Thoracic aorta (tissue), 2 donors: ENCODE measurements at regions not wholly inside any gene's neighbourhood (a gene's known extent, or its start where the extent isn't known, plus 50 kb on each side); places are given as distances from the start of the nearest gene placed in this dataset.
A peak's percentile ranks its signal among the peaks of the same experiment; 100 is the strongest.

Source experiments
- ATAC-seq: fragments of 150-250 bp; one replicate; pipeline ENCODE4 v1.8.0; 2017; ENCODE audit warnings: low read depth; ENCODE audit not compliant: insufficient number of reproducible peaks, low FRiP score
- DNase-seq: peaks from one replicate; pipeline ENCODE4 v3.0.0-alpha.2; 2020; ENCODE audit warnings: low spot score
- H3K27ac ChIP-seq, 2 donors: fragments of 200-600 bp; sonication (generic); 1 replicate in 1 of 2; 2 replicates in 1 of 2; pipeline ENCODE4 v1.5.1; 2016; ENCODE audit warnings: mild to moderate bottlenecking in 2 of 2, moderate library complexity in 2 of 2
- H3K27me3 ChIP-seq: fragments of 200-600 bp; sonication (generic); replicated peaks from 2 replicates; pipeline ENCODE4 v1.6.0; 2016; ENCODE audit warnings: mild to moderate bottlenecking; ENCODE audit not compliant: insufficient read depth
- H3K36me3 ChIP-seq: fragments of 200-600 bp; sonication (generic); one replicate; pipeline ENCODE4 v1.5.1; 2016
- H3K4me1 ChIP-seq, 2 donors: fragments of 200-600 bp; sonication (generic); 1 replicate in 1 of 2; 2 replicates in 1 of 2; pipeline versions ENCODE4 v1.5.1 to v1.6.0; 2016; ENCODE audit warnings: low read depth in 2 of 2, mild to moderate bottlenecking in 1 of 2; ENCODE audit not compliant: control insufficient read depth in 1 of 2
- H3K4me3 ChIP-seq: fragments of 200-600 bp; sonication (generic); 2 replicates; pipeline ENCODE4 v1.5.1; 2016; ENCODE audit warnings: mild to moderate bottlenecking
- H3K9me3 ChIP-seq: fragments of 200-600 bp; sonication (generic); 2 replicates; pipeline ENCODE4 v1.5.1; 2016
- TF ChIP-seq, protein P1 (sequence below): fragments of 200-600 bp; sonication (generic); IDR thresholded peaks from one replicate; pipeline ENCODE4 v1.5.1; 2019; ENCODE audit warnings: antibody characterized with exemption

GRCh38 chr9:113800276-113800675, 75.8 kb upstream of the ZNF618 start:
- Histone ChIP-seq H3K4me1 (no peaks in the 10 kb centered on the region), H3K9me3 (no peaks in the 10 kb centered on the region)
- no peak for ATAC-seq

GRCh38 chr9:113803811-113804589, 72.1 kb upstream of the ZNF618 start:
- H3K4me3 ChIP-seq = no peak overlapping the region
- no peaks in the 10 kb centered on the region for H3K27me3 ChIP-seq
- TF ChIP-seq, protein P1, sequence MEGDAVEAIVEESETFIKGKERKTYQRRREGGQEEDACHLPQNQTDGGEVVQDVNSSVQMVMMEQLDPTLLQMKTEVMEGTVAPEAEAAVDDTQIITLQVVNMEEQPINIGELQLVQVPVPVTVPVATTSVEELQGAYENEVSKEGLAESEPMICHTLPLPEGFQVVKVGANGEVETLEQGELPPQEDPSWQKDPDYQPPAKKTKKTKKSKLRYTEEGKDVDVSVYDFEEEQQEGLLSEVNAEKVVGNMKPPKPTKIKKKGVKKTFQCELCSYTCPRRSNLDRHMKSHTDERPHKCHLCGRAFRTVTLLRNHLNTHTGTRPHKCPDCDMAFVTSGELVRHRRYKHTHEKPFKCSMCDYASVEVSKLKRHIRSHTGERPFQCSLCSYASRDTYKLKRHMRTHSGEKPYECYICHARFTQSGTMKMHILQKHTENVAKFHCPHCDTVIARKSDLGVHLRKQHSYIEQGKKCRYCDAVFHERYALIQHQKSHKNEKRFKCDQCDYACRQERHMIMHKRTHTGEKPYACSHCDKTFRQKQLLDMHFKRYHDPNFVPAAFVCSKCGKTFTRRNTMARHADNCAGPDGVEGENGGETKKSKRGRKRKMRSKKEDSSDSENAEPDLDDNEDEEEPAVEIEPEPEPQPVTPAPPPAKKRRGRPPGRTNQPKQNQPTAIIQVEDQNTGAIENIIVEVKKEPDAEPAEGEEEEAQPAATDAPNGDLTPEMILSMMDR = no peak
- H3K36me3 ChIP-seq = no peaks in the 10 kb centered on the region
- no peaks in the 10 kb centered on the region for H3K9me3 ChIP-seq
- DNase-seq = no peak
- H3K27ac ChIP-seq = no peak overlapping the region
- peaks cover 5 to 19% of the 10 kb centered on the region in 2 donors for H3K4me1 ChIP-seq
- no peak for ATAC-seq

More at GRCh38 chr9:113800276-113800675, 75.8 kb upstream of the ZNF618 start:
- Histone ChIP-seq H3K27ac (no peak overlapping the region), H3K36me3 (no peaks in the 10 kb centered on the region), H3K4me3 (no peak overlapping the region), H3K27me3 (no peaks in the 10 kb centered on the region)
- TF ChIP-seq, protein P1 = no peak
- no peak for DNase-seq

DNA sequence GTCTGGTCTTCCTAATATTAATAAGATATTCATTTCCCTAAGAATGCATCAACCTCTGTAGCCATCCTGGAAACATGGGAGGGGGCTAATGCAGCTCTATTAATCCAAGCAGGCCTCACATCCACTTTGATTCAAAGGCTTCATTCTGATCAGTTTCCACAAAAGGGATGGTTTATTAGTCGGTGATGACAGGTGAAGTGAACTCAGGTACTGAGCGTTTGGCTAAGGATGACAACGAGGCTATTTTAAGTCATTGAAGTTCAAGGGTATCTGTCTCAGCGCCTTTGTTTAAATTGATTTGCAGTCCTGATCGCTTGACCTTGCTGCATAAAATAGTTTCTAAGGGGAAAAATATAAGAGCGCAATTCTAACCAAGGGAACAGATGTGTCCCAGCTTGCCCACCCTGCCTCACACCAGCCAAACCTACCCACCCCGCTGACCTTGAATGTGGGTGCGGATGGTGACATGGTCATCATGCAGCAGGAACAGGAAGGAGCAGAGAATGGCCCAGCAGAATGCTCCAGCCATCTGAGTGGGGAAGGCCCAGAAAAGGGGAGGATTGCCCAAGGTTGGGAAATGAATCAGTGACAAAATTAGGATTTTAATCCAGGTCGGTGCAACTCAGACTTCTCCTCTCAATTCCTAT, 70.5 kb upstream of the ZNF618 start:
- ATAC-seq = no peak
- H3K36me3 ChIP-seq = no peaks in the 10 kb centered on the region
- no peaks in the 10 kb centered on the region for H3K27me3 ChIP-seq
- H3K4me1 ChIP-seq = peaks cover 5 to 21% of the 10 kb centered on the region in 2 donors
- TF ChIP-seq, protein P1 = no peak
- H3K27ac ChIP-seq = no peak overlapping the region
- H3K9me3 ChIP-seq = no peaks in the 10 kb centered on the region
- DNase-seq = no peak
- H3K4me3 ChIP-seq = no peak overlapping the region

- Histone ChIP-seq H3K36me3 (no peaks in the 10 kb centered on the region), H3K4me3 (peak overlapping the region; percentile 61), H3K4me1 (peaks cover 5 to 21% of the 10 kb centered on the region in 2 donors), H3K27me3 (no peaks in the 10 kb centered on the region), H3K9me3 (no peaks in the 10 kb centered on the region), H3K27ac (no peak overlapping the region)
- ATAC-seq (peak; percentile 27), DNase-seq (no peak)
- TF ChIP-seq, protein P1 = peak; percentile 93
These were observed 68.7 kb upstream of the ZNF618 start for GRCh38 chr9:113807173-113808061.
